PFSK-1 (cell line): ENCODE measurements at regions not wholly inside any gene's neighbourhood (a gene's known extent, or its start where the extent isn't known, plus 50 kb on each side); places are given as distances from the start of the nearest gene placed in this dataset.

Experiments
- REST ChIP-seq, 2 experiments: IDR thresholded peaks; 2 replicates each; pipeline versions ENCODE4 v1.6.1 to v1.8.0; 2011 to 2012; ENCODE audit warnings: low read depth in 2 of 2, low read length in 2 of 2, control low read depth in 1 of 2, inconsistent platforms in 1 of 2, mild to moderate bottlenecking in 1 of 2, moderate library complexity in 1 of 2; ENCODE audit not compliant: insufficient read depth in 1 of 2
- SIN3A ChIP-seq: IDR thresholded peaks from 2 replicates; pipeline ENCODE4 v1.6.1; 2012; ENCODE audit warnings: mild to moderate bottlenecking, low read length, moderate library complexity, borderline replicate concordance; ENCODE audit not compliant: insufficient read depth
- TAF1 ChIP-seq: IDR thresholded peaks from 2 replicates; pipeline ENCODE4 v1.6.1; 2012; ENCODE audit warnings: low read length, control low read depth, borderline replicate concordance; ENCODE audit not compliant: insufficient read depth

DNA sequence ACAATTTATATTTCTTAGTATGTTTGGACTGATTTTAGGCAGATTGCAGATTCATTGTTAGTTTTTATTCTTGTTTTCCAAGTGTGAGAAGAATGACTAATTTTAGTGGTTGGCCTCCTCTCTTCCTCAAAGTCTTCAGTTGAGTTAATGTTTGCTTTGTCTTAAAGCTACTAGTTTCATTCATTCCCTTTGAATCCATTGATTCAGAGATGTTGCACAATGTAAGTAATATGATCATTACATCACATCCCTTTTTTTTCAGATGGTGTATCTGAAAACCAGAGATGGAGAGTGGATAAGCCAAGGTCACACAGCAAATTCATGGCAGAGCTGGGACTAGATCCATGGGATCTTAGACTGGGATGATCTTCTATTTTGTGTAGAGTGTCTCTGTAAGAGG lies 577.5 kb downstream of the BCL11B start:
- no peak for TF ChIP-seq TAF1
- TF ChIP-seq REST (IDR thresholded peaks at IDR 0.05; ENCODE audit: insufficient read depth in 1 of 2, low read depth in 2 of 2, low read length in 2 of 2), result no peak
- no peak for TF ChIP-seq SIN3A
